Effector memory CD8-positive, alpha-beta T cell (primary cell): ENCODE measurements at regions not wholly inside any gene's neighbourhood (a gene's known extent, or its start where the extent isn't known, plus 50 kb on each side); places are given as distances from the start of the nearest gene placed in this dataset.
"Not testable (repeated sequence)": the region's sequence is repeated elsewhere in the genome, so short reads cannot be mapped to it uniquely, and the experiment has no call there.

Experiments
- ATAC-seq: fragments of 150-1000 bp; cut with Tn5 transposase; replicated peaks from 2 replicates; pipeline ENCODE4 v1.10.0; 2021; ENCODE audit warnings: mild to moderate bottlenecking, moderate library complexity
- DNase-seq, 3 experiments: peaks; one replicate each; pipeline ENCODE4 v3.0.0; 2021
- H3K27ac Mint-ChIP-seq, 2 donors: one replicate each; pipeline ENCODE4 v1.8.0; 2022; ENCODE audit warnings: mild to moderate bottlenecking in 2 of 2, mixed read lengths in 2 of 2, moderate library complexity in 2 of 2
- H3K27me3 Mint-ChIP-seq, 2 donors: one replicate each; pipeline ENCODE4 v1.8.0; 2022; ENCODE audit warnings: mixed read lengths in 2 of 2
- H3K36me3 Mint-ChIP-seq: one replicate; pipeline ENCODE4 v1.8.0; 2022; ENCODE audit warnings: mild to moderate bottlenecking, moderate library complexity, mixed read lengths; ENCODE audit not compliant: insufficient read depth
- H3K4me1 Mint-ChIP-seq, 2 donors: one replicate each; pipeline ENCODE4 v1.8.0; 2022; ENCODE audit warnings: low read depth in 2 of 2, mixed read lengths in 2 of 2
- H3K4me3 Mint-ChIP-seq, 2 donors: one replicate each; pipeline ENCODE4 v1.8.0; 2022; ENCODE audit warnings: mild to moderate bottlenecking in 2 of 2, mixed read lengths in 2 of 2, moderate library complexity in 2 of 2
- H3K9me3 Mint-ChIP-seq, 2 donors: one replicate each; pipeline ENCODE4 v1.8.0; 2022; ENCODE audit warnings: mixed read lengths in 2 of 2

GRCh38 chr10:108039821-108040584 lies 875.5 kb upstream of the SORCS1 start:
- Mint-ChIP-seq H3K4me1 (no peaks in the 10 kb centered on the region), H3K4me3 (no peak overlapping the region), H3K27me3 (no peaks in the 10 kb centered on the region), H3K9me3 (peaks cover 20 to 30% of the 10 kb centered on the region in 2 donors), H3K27ac (no peak overlapping the region), H3K36me3 (no peaks in the 10 kb centered on the region)
- ATAC-seq (no peak), DNase-seq (no peak)

GRCh38 chr10:108037061-108037460 lies 872.6 kb upstream of the SORCS1 start:
- no peak for ATAC-seq
- H3K36me3 Mint-ChIP-seq = no peaks in the 10 kb centered on the region
- H3K4me1 Mint-ChIP-seq = no peaks in the 10 kb centered on the region
- H3K27ac Mint-ChIP-seq = no peak overlapping the region
- H3K4me3 Mint-ChIP-seq = no peak overlapping the region
- DNase-seq = no peak
- no peaks in the 10 kb centered on the region for H3K27me3 Mint-ChIP-seq
- H3K9me3 Mint-ChIP-seq = peaks cover 19 to 28% of the 10 kb centered on the region in 2 donors

- DNase-seq (no peak), ATAC-seq (no peak)
- no peaks in the 10 kb centered on the region for H3K36me3 Mint-ChIP-seq
- no peaks in the 10 kb centered on the region for H3K27me3 Mint-ChIP-seq
- peaks cover 15 to 30% of the 10 kb centered on the region in 2 donors for H3K9me3 Mint-ChIP-seq
- no peaks in the 10 kb centered on the region for H3K4me1 Mint-ChIP-seq
- no peak overlapping the region for H3K27ac Mint-ChIP-seq
- H3K4me3 Mint-ChIP-seq = no peak overlapping the region
These were observed 871.8 kb upstream of the SORCS1 start for GRCh38 chr10:108036265-108036664.

GRCh38 chr10:108034829-108035228 lies 870.3 kb upstream of the SORCS1 start:
- Mint-ChIP-seq H3K36me3 (no peaks in the 10 kb centered on the region), H3K27ac (no peak overlapping the region), H3K4me1 (no peaks in the 10 kb centered on the region), H3K4me3 (no peak overlapping the region), H3K9me3 (peaks cover 16 to 23% of the 10 kb centered on the region in 2 donors), H3K27me3 (no peaks in the 10 kb centered on the region)
- DNase-seq (no peak), ATAC-seq (no peak)

GRCh38 chr10:108033518-108033917 lies 869.0 kb upstream of the SORCS1 start:
- not testable (repeated sequence) for H3K27me3 Mint-ChIP-seq, H3K36me3 Mint-ChIP-seq, ATAC-seq, H3K27ac Mint-ChIP-seq, DNase-seq, H3K4me1 Mint-ChIP-seq, H3K4me3 Mint-ChIP-seq
- peaks cover 12 to 13% of the 10 kb centered on the region in 2 donors for H3K9me3 Mint-ChIP-seq

GRCh38 chr10:108031505-108031904 lies 867.0 kb upstream of the SORCS1 start:
- no peaks in the 10 kb centered on the region for H3K4me1 Mint-ChIP-seq
- H3K9me3 Mint-ChIP-seq = peaks cover 8 to 11% of the 10 kb centered on the region in 2 donors
- no peak overlapping the region for H3K4me3 Mint-ChIP-seq
- no peak overlapping the region for H3K27ac Mint-ChIP-seq
- DNase-seq (no peak), ATAC-seq (no peak)
- no peaks in the 10 kb centered on the region for H3K36me3 Mint-ChIP-seq
- H3K27me3 Mint-ChIP-seq = no peaks in the 10 kb centered on the region

GRCh38 chr10:108014902-108015177 lies 850.3 kb upstream of the SORCS1 start:
- H3K4me3 Mint-ChIP-seq = no peak overlapping the region
- no peaks in the 10 kb centered on the region for H3K36me3 Mint-ChIP-seq
- no peak for DNase-seq
- no peak for ATAC-seq
- no peaks in the 10 kb centered on the region for H3K4me1 Mint-ChIP-seq
- peaks cover 4 to 8% of the 10 kb centered on the region in 2 donors for H3K9me3 Mint-ChIP-seq
- no peaks in the 10 kb centered on the region for H3K27me3 Mint-ChIP-seq
- H3K27ac Mint-ChIP-seq = no peak overlapping the region

- no peaks in the 10 kb centered on the region for H3K36me3 Mint-ChIP-seq
- H3K27me3 Mint-ChIP-seq = no peaks in the 10 kb centered on the region
These were observed 849.8 kb upstream of the SORCS1 start for GRCh38 chr10:108014145-108014901.

GRCh38 chr10:108005627-108006026 lies 841.1 kb upstream of the SORCS1 start:
- DNase-seq (no peak), ATAC-seq (no peak)
- Mint-ChIP-seq H3K27ac (no peak overlapping the region), H3K4me1 (no peaks in the 10 kb centered on the region), H3K4me3 (no peak overlapping the region), H3K27me3 (no peaks in the 10 kb centered on the region), H3K9me3 (peaks cover 8 to 11% of the 10 kb centered on the region in 2 donors), H3K36me3 (no peaks in the 10 kb centered on the region)

More at GRCh38 chr10:108014145-108014901, 849.8 kb upstream of the SORCS1 start:
- no peak for ATAC-seq
- DNase-seq = no peak
- H3K4me1 Mint-ChIP-seq = no peaks in the 10 kb centered on the region
- no peak overlapping the region for H3K4me3 Mint-ChIP-seq
- H3K27ac Mint-ChIP-seq = no peak overlapping the region
- peaks cover 4 to 8% of the 10 kb centered on the region in 2 donors for H3K9me3 Mint-ChIP-seq

GRCh38 chr10:108003576-108003975 lies 839.1 kb upstream of the SORCS1 start:
- Mint-ChIP-seq H3K9me3 (peaks cover 5 to 10% of the 10 kb centered on the region in 2 donors), H3K27me3 (no peaks in the 10 kb centered on the region), H3K36me3 (no peaks in the 10 kb centered on the region), H3K4me1 (no peaks in the 10 kb centered on the region), H3K27ac (no peak overlapping the region), H3K4me3 (no peak overlapping the region)
- DNase-seq = no peak
- no peak for ATAC-seq

- no peaks in the 10 kb centered on the region for H3K27me3 Mint-ChIP-seq
- ATAC-seq (no peak), DNase-seq (no peak)
- no peaks in the 10 kb centered on the region for H3K36me3 Mint-ChIP-seq
- no peak overlapping the region for H3K4me3 Mint-ChIP-seq
- peaks cover 0 to 8% of the 10 kb centered on the region in 2 donors for H3K9me3 Mint-ChIP-seq
- no peaks in the 10 kb centered on the region for H3K4me1 Mint-ChIP-seq
- H3K27ac Mint-ChIP-seq = no peak overlapping the region
These were observed 838.6 kb upstream of the SORCS1 start for GRCh38 chr10:108003061-108003460.

GRCh38 chr10:108000365-108000764 lies 835.9 kb upstream of the SORCS1 start:
- no peaks in the 10 kb centered on the region for H3K9me3 Mint-ChIP-seq
- H3K27ac Mint-ChIP-seq = no peak overlapping the region
- no peaks in the 10 kb centered on the region for H3K4me1 Mint-ChIP-seq
- ATAC-seq (no peak), DNase-seq (no peak)
- no peaks in the 10 kb centered on the region for H3K36me3 Mint-ChIP-seq
- no peaks in the 10 kb centered on the region for H3K27me3 Mint-ChIP-seq
- H3K4me3 Mint-ChIP-seq = no peak overlapping the region

- DNase-seq (no peak), ATAC-seq (no peak)
- Mint-ChIP-seq H3K4me1 (no peaks in the 10 kb centered on the region), H3K4me3 (no peak overlapping the region), H3K9me3 (no peaks in the 10 kb centered on the region), H3K27ac (no peak overlapping the region), H3K27me3 (no peaks in the 10 kb centered on the region), H3K36me3 (no peaks in the 10 kb centered on the region)
These were observed 830.2 kb upstream of the SORCS1 start for GRCh38 chr10:107994621-107995270.

GRCh38 chr10:107986571-107986970 lies 822.1 kb upstream of the SORCS1 start:
- no peak for DNase-seq
- H3K36me3 Mint-ChIP-seq = no peaks in the 10 kb centered on the region
- H3K4me1 Mint-ChIP-seq = no peaks in the 10 kb centered on the region
- peaks cover 0 to 7% of the 10 kb centered on the region in 2 donors for H3K9me3 Mint-ChIP-seq
- ATAC-seq = no peak
- no peaks in the 10 kb centered on the region for H3K27me3 Mint-ChIP-seq
- H3K27ac Mint-ChIP-seq = no peak overlapping the region
- H3K4me3 Mint-ChIP-seq = no peak overlapping the region
